SK-N-SH treated with all-trans-retinoic acid at 6 μM for 48 hours (cell line): ENCODE measurements at regions not wholly inside any gene's neighbourhood (a gene's known extent, or its start where the extent isn't known, plus 50 kb on each side); places are given as distances from the start of the nearest gene placed in this dataset.

Experiments
- ARNTL ChIP-seq: fragments of 450-650 bp; formaldehyde crosslinking; IDR thresholded peaks from 2 replicates; pipeline ENCODE4 v1.5.0; 2020; ENCODE audit warnings: low read depth, mild to moderate bottlenecking, moderate library complexity, borderline replicate concordance
- CSDC2 ChIP-seq: fragments of 250-450 bp; sonication (Bioruptor Pico); IDR thresholded peaks from 2 replicates; pipeline ENCODE4 v1.5.0; 2020; ENCODE audit warnings: mild to moderate bottlenecking, moderate library complexity
- GLIS3 ChIP-seq: fragments of 250-450 bp; sonication (Bioruptor Pico); IDR thresholded peaks from 2 replicates; pipeline ENCODE4 v1.5.0; 2020; ENCODE audit warnings: mild to moderate bottlenecking, moderate library complexity
- OSR1 ChIP-seq: fragments of 250-450 bp; sonication (Bioruptor Pico); IDR thresholded peaks from 2 replicates; pipeline ENCODE4 v1.8.0; 2022; ENCODE audit warnings: moderate library complexity, mild to moderate bottlenecking, inconsistent platforms
- PPARA ChIP-seq: fragments of 250-450 bp; sonication (Bioruptor Pico); IDR thresholded peaks from 2 replicates; pipeline ENCODE4 v1.5.0; 2020; ENCODE audit warnings: mild to moderate bottlenecking, borderline replicate concordance
- TOX ChIP-seq: fragments of 250-450 bp; sonication (Bioruptor Pico); IDR thresholded peaks from 2 replicates; pipeline ENCODE4 v1.8.0; 2021; ENCODE audit warnings: mild to moderate bottlenecking, moderate library complexity, borderline replicate concordance
- ZFP3 ChIP-seq: fragments of 250-450 bp; sonication (Bioruptor Pico); IDR thresholded peaks from 2 replicates; pipeline ENCODE4 v1.5.0; 2020; ENCODE audit warnings: mild to moderate bottlenecking, moderate library complexity
- ZFP30 ChIP-seq: fragments of 450-650 bp; formaldehyde crosslinking; IDR thresholded peaks from 2 replicates; pipeline ENCODE4 v1.5.0; 2022; ENCODE audit warnings: mild to moderate bottlenecking, moderate library complexity
- TF ChIP-seq, protein P1 (sequence below): fragments of 250-450 bp; sonication (Bioruptor Pico); IDR thresholded peaks from 2 replicates; pipeline ENCODE4 v1.5.1; 2020; ENCODE audit warnings: low read depth, mild to moderate bottlenecking, moderate library complexity
- TF ChIP-seq, protein P2 (sequence below): fragments of 250-450 bp; sonication (Bioruptor Pico); IDR thresholded peaks from 2 replicates; pipeline ENCODE4 v1.8.0; 2020; ENCODE audit warnings: mild to moderate bottlenecking, moderate library complexity, borderline replicate concordance
- TF ChIP-seq, protein P3 (sequence below): fragments of 250-450 bp; sonication (Bioruptor Pico); IDR thresholded peaks from 2 replicates; pipeline ENCODE4 v1.5.0; 2020; ENCODE audit warnings: mild to moderate bottlenecking, moderate library complexity
- TF ChIP-seq, protein P4 (sequence below): fragments of 250-450 bp; sonication (Bioruptor Pico); IDR thresholded peaks from 2 replicates; pipeline ENCODE4 v1.8.0; 2021; ENCODE audit warnings: low read depth, mild to moderate bottlenecking, moderate library complexity, borderline replicate concordance

DNA sequence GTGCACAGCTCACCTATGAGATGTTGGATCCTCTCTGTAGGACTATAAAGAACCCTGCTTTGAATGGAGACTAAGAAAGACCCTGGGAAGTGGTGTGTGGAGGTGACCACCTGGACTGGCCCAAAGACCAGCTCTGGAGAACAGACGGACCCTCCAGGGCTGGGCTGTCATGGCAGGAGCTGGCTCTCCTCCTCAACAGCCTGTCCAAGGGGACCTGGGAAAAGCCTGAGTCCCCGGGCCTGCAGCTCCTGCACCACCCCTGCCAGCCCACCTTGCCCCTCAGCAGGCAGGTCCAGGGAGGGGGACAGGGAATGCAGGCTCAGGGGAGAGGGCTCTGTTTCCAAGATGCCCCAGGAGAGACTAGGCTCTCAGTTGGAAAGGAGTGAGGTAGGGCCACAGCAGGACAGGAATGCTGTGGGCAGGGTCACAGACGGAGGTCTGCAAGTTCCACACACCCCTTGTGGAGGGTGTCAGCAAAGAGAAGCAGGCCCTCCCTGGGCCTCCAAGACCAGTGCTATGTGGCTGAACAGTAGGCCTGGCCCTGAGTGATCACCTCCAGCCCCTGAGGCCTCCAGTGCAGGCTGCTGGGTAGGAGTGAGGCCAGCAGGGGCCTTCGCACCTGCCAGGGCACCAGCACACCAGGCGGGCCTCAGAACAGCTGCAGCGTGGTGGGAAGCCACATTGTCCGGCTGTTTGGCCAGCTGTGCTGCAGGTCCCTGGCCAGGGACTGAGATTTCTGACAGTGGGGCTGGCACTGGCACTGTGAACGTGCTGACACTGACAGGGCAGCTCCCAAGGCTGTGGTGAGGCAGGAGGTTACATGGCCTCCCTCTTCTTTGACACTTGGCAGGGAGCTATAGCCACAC lies 86.4 kb upstream of the OTOS start:
- TF ChIP-seq, protein P1, sequence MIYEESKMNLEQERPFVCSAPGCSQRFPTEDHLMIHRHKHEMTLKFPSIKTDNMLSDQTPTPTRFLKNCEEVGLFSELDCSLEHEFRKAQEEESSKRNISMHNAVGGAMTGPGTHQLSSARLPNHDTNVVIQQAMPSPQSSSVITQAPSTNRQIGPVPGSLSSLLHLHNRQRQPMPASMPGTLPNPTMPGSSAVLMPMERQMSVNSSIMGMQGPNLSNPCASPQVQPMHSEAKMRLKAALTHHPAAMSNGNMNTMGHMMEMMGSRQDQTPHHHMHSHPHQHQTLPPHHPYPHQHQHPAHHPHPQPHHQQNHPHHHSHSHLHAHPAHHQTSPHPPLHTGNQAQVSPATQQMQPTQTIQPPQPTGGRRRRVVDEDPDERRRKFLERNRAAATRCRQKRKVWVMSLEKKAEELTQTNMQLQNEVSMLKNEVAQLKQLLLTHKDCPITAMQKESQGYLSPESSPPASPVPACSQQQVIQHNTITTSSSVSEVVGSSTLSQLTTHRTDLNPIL: no peak
- TF ChIP-seq, protein P2, sequence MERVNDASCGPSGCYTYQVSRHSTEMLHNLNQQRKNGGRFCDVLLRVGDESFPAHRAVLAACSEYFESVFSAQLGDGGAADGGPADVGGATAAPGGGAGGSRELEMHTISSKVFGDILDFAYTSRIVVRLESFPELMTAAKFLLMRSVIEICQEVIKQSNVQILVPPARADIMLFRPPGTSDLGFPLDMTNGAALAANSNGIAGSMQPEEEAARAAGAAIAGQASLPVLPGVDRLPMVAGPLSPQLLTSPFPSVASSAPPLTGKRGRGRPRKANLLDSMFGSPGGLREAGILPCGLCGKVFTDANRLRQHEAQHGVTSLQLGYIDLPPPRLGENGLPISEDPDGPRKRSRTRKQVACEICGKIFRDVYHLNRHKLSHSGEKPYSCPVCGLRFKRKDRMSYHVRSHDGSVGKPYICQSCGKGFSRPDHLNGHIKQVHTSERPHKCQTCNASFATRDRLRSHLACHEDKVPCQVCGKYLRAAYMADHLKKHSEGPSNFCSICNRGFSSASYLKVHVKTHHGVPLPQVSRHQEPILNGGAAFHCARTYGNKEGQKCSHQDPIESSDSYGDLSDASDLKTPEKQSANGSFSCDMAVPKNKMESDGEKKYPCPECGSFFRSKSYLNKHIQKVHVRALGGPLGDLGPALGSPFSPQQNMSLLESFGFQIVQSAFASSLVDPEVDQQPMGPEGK (CRISPR knock-in tag): no peak
- TF ChIP-seq CSDC2 (CRISPR knock-in tag) (no peak), ZFP30 (CRISPR knock-in tag) (no peak), PPARA (CRISPR knock-in tag) (no peak), OSR1 (CRISPR knock-in tag) (no peak), ZFP3 (CRISPR knock-in tag) (no peak), TOX (CRISPR knock-in tag) (no peak), ARNTL (CRISPR knock-in tag) (no peak), GLIS3 (CRISPR knock-in tag) (no peak)
- TF ChIP-seq, protein P3, sequence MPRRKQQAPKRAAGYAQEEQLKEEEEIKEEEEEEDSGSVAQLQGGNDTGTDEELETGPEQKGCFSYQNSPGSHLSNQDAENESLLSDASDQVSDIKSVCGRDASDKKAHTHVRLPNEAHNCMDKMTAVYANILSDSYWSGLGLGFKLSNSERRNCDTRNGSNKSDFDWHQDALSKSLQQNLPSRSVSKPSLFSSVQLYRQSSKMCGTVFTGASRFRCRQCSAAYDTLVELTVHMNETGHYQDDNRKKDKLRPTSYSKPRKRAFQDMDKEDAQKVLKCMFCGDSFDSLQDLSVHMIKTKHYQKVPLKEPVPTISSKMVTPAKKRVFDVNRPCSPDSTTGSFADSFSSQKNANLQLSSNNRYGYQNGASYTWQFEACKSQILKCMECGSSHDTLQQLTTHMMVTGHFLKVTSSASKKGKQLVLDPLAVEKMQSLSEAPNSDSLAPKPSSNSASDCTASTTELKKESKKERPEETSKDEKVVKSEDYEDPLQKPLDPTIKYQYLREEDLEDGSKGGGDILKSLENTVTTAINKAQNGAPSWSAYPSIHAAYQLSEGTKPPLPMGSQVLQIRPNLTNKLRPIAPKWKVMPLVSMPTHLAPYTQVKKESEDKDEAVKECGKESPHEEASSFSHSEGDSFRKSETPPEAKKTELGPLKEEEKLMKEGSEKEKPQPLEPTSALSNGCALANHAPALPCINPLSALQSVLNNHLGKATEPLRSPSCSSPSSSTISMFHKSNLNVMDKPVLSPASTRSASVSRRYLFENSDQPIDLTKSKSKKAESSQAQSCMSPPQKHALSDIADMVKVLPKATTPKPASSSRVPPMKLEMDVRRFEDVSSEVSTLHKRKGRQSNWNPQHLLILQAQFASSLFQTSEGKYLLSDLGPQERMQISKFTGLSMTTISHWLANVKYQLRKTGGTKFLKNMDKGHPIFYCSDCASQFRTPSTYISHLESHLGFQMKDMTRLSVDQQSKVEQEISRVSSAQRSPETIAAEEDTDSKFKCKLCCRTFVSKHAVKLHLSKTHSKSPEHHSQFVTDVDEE: no peak
- TF ChIP-seq, protein P4, sequence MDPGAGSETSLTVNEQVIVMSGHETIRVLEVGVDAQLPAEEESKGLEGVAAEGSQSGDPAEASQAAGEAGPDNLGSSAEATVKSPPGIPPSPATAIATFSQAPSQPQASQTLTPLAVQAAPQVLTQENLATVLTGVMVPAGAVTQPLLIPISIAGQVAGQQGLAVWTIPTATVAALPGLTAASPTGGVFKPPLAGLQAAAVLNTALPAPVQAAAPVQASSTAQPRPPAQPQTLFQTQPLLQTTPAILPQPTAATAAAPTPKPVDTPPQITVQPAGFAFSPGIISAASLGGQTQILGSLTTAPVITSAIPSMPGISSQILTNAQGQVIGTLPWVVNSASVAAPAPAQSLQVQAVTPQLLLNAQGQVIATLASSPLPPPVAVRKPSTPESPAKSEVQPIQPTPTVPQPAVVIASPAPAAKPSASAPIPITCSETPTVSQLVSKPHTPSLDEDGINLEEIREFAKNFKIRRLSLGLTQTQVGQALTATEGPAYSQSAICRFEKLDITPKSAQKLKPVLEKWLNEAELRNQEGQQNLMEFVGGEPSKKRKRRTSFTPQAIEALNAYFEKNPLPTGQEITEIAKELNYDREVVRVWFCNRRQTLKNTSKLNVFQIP (CRISPR knock-in tag): no peak
